ENCODE measurements at regions not wholly inside any gene's neighbourhood (a gene's known extent, or its start where the extent isn't known, plus 50 kb on each side); places are given as distances from the start of the nearest gene placed in this dataset.

GRCh38 chr3:181086011-181086410 lies 96.5 kb upstream of the DNAJC19 start:
- ChIA-PET POLR2A (ENCODE audit: partially characterized antibody) (no interaction called here), CTCF (ENCODE audit: partially characterized antibody) (interaction anchor here (0.5 kb wide), 1 partner anchor 247 kb away, joined by 3 read pairs; no protein-coding TSS in a partner anchor)
- no peak overlapping the region for H3K9ac ChIP-seq (replicated peaks in 1 of 4; ENCODE audit: extremely low read depth in 1 of 4, low read depth in 3 of 4, low read length in 3 of 4)
- H2AFZ ChIP-seq (ENCODE audit: low read length): no peak overlapping the region
- H3K4me2 ChIP-seq (ENCODE audit: insufficient read depth in 1 of 2, low read depth in 2 of 2, low read length in 2 of 2): no peak overlapping the region
- FAIRE-seq (no peak), DNase-seq (ENCODE audit: low read depth in 1 of 2, low spot score in 2 of 2) (no peak)
- H3K4me3 ChIP-seq (ENCODE audit: extremely low read depth in 1 of 4, insufficient read depth in 2 of 4, low read depth in 3 of 4, low read length in 4 of 4): no peak overlapping the region
- H2BK12ac ChIP-seq (ENCODE audit: low read depth, low read length): no peak overlapping the region
- no peak overlapping the region for H3K4ac ChIP-seq (replicated peaks; ENCODE audit: insufficient read length, low read depth, low read length)
- H3K27ac ChIP-seq (ENCODE audit: low read depth, low read length): no peak overlapping the region
- H2AK5ac ChIP-seq (ENCODE audit: low read depth, low read length): no peak overlapping the region
- no peak overlapping the region for H3K56ac ChIP-seq (replicated peaks; ENCODE audit: insufficient read length, low read depth, low read length)
- H3K9me3 ChIP-seq (ENCODE audit: insufficient read depth in 2 of 2, low read depth in 1 of 2, low read length in 1 of 2): 0 out of 4 replicates have a peak, but pooled peaks cover 0 to 2% of the 10 kb centered on the region in 2 experiments
- no peak overlapping the region for H4K5ac ChIP-seq (ENCODE audit: insufficient read length, low read depth, low read length)
- no peak overlapping the region for H4K91ac ChIP-seq (replicated peaks; ENCODE audit: insufficient read length, low read length)
- no peak overlapping the region for H4K8ac ChIP-seq (ENCODE audit: extremely low read depth, insufficient read depth, low read length)
- H3K4me1 ChIP-seq (replicated peaks in 1 of 4; ENCODE audit: control insufficient read depth in 3 of 4, insufficient read depth in 4 of 4, low read length in 3 of 4): no peaks in the 10 kb centered on the region
- H3K79me2 ChIP-seq (ENCODE audit: control insufficient read depth in 1 of 2, insufficient read depth in 2 of 2, low read length in 2 of 2): no peaks in the 10 kb centered on the region
- H2BK15ac ChIP-seq (ENCODE audit: low read length): no peak overlapping the region
- H3K79me1 ChIP-seq (ENCODE audit: low read depth, low read length): no peaks in the 10 kb centered on the region
- no peak overlapping the region for H2BK5ac ChIP-seq (ENCODE audit: low read depth, low read length)
- H3K27me3 ChIP-seq (replicated peaks in 1 of 4; ENCODE audit: control insufficient read depth in 3 of 4, extremely low read depth in 1 of 4, insufficient read depth in 3 of 4, low read length in 3 of 4): no peaks in the 10 kb centered on the region
- no peak for TF ChIP-seq MAFK (IDR thresholded peaks at IDR 0.05; ENCODE audit: low read depth, low read length)
- TF ChIP-seq TAF1 (IDR thresholded peaks at IDR 0.05; ENCODE audit: low read depth, low read length): no peak
- TF ChIP-seq, protein P1, sequence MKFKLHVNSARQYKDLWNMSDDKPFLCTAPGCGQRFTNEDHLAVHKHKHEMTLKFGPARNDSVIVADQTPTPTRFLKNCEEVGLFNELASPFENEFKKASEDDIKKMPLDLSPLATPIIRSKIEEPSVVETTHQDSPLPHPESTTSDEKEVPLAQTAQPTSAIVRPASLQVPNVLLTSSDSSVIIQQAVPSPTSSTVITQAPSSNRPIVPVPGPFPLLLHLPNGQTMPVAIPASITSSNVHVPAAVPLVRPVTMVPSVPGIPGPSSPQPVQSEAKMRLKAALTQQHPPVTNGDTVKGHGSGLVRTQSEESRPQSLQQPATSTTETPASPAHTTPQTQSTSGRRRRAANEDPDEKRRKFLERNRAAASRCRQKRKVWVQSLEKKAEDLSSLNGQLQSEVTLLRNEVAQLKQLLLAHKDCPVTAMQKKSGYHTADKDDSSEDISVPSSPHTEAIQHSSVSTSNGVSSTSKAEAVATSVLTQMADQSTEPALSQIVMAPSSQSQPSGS (IDR thresholded peaks at IDR 0.05; ENCODE audit: low read length): no peak
- no peak for TF ChIP-seq KDM5A (IDR thresholded peaks at IDR 0.05; ENCODE audit: low read length)
- H4K20me1 ChIP-seq (replicated peaks in 1 of 2; ENCODE audit: control insufficient read depth in 1 of 2, insufficient read depth in 2 of 2, low read length in 2 of 2): no peaks in the 10 kb centered on the region
- no peak overlapping the region for H3K18ac ChIP-seq (ENCODE audit: extremely low read depth, low read length)
- H3K36me3 ChIP-seq (ENCODE audit: control insufficient read depth in 2 of 4, insufficient read depth in 4 of 4, low read length in 3 of 4): no peaks in the 10 kb centered on the region
- no peak overlapping the region for H2BK120ac ChIP-seq (replicated peaks; ENCODE audit: low read depth, low read length)
- H3K23ac ChIP-seq (ENCODE audit: insufficient read length): no peak overlapping the region
- 84% methylated on average over 6 of the region's 6 CpGs; no CpG with 5 or more reads in 1 of the 2 experiments for WGBS, 2 experiments (ENCODE audit: extremely low coverage in 1 of 2, insufficient coverage in 1 of 2, insufficient read length in 1 of 2, insufficient replicate concordance in 2 of 2, low coverage in 1 of 2, low lambda C conversion rate in 2 of 2, missing lambda C conversion rate in 1 of 2)
- H2BK20ac ChIP-seq (ENCODE audit: low read length): no peak overlapping the region
- no peaks in the 10 kb centered on the region for H3K23me2 ChIP-seq (ENCODE audit: low read depth, low read length)
- no peak overlapping the region for H3K14ac ChIP-seq (ENCODE audit: insufficient read length)
